Nephron (organoid): ENCODE measurements at regions not wholly inside any gene's neighbourhood (a gene's known extent, or its start where the extent isn't known, plus 50 kb on each side); places are given as distances from the start of the nearest gene placed in this dataset.

Source experiments
- H3K27ac Mint-ChIP-seq, 3 experiments: 2 replicates each; pipeline ENCODE4 v1.8.0; 2020; ENCODE audit warnings: mixed read lengths in 3 of 3, mild to moderate bottlenecking in 2 of 3, moderate library complexity in 1 of 3
- H3K27me3 Mint-ChIP-seq: 2 replicates; pipeline ENCODE4 v1.8.0; 2021; ENCODE audit warnings: low read depth, mild to moderate bottlenecking, moderate library complexity, mixed read lengths
- H3K36me3 Mint-ChIP-seq: 2 replicates; pipeline ENCODE4 v1.8.0; 2020; ENCODE audit warnings: low read depth, mixed read lengths
- H3K4me1 Mint-ChIP-seq: 2 replicates; pipeline ENCODE4 v1.8.0; 2020; ENCODE audit warnings: mixed read lengths
- H3K4me3 Mint-ChIP-seq, 3 experiments: 2 replicates each; pipeline ENCODE4 v1.8.0; 2020; ENCODE audit warnings: mild to moderate bottlenecking in 3 of 3, mixed read lengths in 3 of 3, moderate library complexity in 2 of 3
- H3K9me3 Mint-ChIP-seq: 2 replicates; pipeline ENCODE4 v1.8.0; 2020; ENCODE audit warnings: mixed read lengths
- TF ChIP-seq, protein P1 (sequence below), 3 experiments: fragments of 200-600 bp; sonication (generic); IDR thresholded peaks; one replicate each; pipeline ENCODE4 v1.5.0; 2021; ENCODE audit warnings: antibody characterized with exemption in 3 of 3; ENCODE audit not compliant: unreplicated experiment in 3 of 3

DNA sequence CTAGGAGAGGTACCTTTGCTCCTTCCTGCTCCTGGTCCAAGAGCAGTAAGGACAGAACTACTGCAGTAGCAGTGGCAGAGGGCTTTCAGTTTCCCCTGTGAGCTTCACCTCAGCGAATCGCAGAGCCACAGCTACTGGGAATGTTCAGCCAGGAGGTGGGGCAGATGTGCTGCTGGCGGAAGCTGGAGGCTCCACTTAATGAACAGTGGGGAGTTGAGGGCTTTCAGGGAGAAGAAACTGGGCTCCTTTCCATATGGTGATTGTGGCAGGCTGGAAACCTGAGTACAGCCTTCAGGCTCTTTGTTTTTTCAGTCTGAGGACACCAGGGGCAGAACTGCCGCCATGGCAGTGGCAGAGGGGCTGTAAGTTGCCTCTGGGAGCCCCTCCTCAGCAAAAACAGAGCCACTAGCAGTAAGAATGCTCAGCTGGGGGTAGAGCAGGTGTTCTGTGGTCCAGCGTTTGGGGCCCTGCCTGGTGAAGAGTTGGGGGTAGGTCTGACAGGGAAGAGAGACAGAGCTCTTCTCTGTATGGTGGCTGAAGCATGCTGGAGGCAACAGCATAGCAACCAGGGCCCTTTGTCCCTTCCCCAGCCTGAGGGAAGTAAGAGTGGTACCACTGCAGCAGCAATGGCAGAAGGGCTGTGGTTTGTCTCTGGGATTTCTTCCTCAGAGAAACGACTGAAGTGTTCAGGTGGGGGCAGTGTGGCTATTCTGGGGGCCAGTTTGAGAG lies 106.0 kb upstream of the GRXCR1 start:
- Mint-ChIP-seq H3K4me3 (no peak overlapping the region), H3K36me3 (no peaks in the 10 kb centered on the region), H3K4me1 (no peaks in the 10 kb centered on the region), H3K9me3 (peaks cover 7% of the 10 kb centered on the region), H3K27ac (no peak overlapping the region), H3K27me3 (peaks cover 3% of the 10 kb centered on the region)
- TF ChIP-seq, protein P1, sequence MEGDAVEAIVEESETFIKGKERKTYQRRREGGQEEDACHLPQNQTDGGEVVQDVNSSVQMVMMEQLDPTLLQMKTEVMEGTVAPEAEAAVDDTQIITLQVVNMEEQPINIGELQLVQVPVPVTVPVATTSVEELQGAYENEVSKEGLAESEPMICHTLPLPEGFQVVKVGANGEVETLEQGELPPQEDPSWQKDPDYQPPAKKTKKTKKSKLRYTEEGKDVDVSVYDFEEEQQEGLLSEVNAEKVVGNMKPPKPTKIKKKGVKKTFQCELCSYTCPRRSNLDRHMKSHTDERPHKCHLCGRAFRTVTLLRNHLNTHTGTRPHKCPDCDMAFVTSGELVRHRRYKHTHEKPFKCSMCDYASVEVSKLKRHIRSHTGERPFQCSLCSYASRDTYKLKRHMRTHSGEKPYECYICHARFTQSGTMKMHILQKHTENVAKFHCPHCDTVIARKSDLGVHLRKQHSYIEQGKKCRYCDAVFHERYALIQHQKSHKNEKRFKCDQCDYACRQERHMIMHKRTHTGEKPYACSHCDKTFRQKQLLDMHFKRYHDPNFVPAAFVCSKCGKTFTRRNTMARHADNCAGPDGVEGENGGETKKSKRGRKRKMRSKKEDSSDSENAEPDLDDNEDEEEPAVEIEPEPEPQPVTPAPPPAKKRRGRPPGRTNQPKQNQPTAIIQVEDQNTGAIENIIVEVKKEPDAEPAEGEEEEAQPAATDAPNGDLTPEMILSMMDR (IDR thresholded peaks at IDR 0.05; ENCODE audit: unreplicated experiment in 3 of 3): no peak

DNA sequence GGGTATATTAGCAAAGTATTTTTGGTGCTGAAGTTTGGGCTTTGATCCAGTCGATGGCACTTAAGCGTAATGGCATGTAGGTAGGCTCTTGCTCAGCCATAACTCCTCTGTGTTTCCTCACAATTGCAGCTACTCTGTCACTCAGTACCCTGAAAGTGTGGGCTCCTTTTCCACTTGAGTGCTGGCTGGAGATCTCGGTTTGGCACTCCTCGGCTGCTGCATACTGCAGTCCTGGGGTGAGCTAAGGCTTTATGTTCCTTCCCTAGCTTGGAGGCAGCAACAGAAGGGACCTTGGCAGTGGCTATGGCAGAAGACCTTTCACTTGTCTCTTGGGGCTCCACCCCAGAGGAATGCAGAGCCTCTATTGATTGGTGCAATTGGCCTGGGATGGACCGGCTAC lies 106.7 kb upstream of the GRXCR1 start:
- H3K36me3 Mint-ChIP-seq: no peaks in the 10 kb centered on the region

GRCh38 chr4:42781315-42781714 lies 111.2 kb upstream of the GRXCR1 start:
- Mint-ChIP-seq H3K4me3 (no peak overlapping the region), H3K36me3 (no peaks in the 10 kb centered on the region), H3K9me3 (peaks cover 7% of the 10 kb centered on the region), H3K27me3 (no peaks in the 10 kb centered on the region), H3K27ac (peak overlapping the region in 1 of 3 experiments; percentile 67), H3K4me1 (no peaks in the 10 kb centered on the region)
- TF ChIP-seq, protein P1 (IDR thresholded peaks at IDR 0.05; ENCODE audit: unreplicated experiment in 3 of 3): no peak

More for the DNA sequence above, 106.7 kb upstream of the GRXCR1 start:
- no peak overlapping the region for H3K27ac Mint-ChIP-seq
- peaks cover 7% of the 10 kb centered on the region for H3K9me3 Mint-ChIP-seq
- TF ChIP-seq, protein P1 (IDR thresholded peaks at IDR 0.05; ENCODE audit: unreplicated experiment in 3 of 3): no peak
- no peaks in the 10 kb centered on the region for H3K4me1 Mint-ChIP-seq
- H3K27me3 Mint-ChIP-seq: peaks cover 3% of the 10 kb centered on the region
- H3K4me3 Mint-ChIP-seq: no peak overlapping the region

DNA sequence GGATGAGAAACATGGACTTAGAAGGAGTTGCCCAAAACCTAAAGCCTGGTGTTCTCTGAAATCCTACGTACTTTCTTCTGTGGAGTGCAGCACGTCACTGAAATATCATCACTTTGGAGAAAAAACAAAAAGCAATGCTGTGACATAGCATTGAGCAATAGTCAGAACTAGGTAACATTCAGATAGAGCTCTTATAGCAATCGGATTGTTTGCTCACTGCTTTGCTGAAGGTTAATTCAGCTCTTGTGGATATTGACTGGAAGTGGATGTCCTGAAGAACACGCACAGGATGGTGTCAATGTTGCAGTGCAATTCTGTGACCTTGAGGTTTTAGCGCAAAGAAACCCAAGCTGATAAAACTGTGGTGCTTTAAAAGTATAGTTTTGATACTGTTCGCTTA lies 114.2 kb upstream of the GRXCR1 start:
- TF ChIP-seq, protein P1 (IDR thresholded peaks at IDR 0.05; ENCODE audit: unreplicated experiment in 3 of 3): no peak
- no peak overlapping the region for H3K27ac Mint-ChIP-seq
- H3K36me3 Mint-ChIP-seq: no peaks in the 10 kb centered on the region
- H3K4me1 Mint-ChIP-seq: no peaks in the 10 kb centered on the region
- no peaks in the 10 kb centered on the region for H3K9me3 Mint-ChIP-seq
- no peaks in the 10 kb centered on the region for H3K27me3 Mint-ChIP-seq
- no peak overlapping the region for H3K4me3 Mint-ChIP-seq

DNA sequence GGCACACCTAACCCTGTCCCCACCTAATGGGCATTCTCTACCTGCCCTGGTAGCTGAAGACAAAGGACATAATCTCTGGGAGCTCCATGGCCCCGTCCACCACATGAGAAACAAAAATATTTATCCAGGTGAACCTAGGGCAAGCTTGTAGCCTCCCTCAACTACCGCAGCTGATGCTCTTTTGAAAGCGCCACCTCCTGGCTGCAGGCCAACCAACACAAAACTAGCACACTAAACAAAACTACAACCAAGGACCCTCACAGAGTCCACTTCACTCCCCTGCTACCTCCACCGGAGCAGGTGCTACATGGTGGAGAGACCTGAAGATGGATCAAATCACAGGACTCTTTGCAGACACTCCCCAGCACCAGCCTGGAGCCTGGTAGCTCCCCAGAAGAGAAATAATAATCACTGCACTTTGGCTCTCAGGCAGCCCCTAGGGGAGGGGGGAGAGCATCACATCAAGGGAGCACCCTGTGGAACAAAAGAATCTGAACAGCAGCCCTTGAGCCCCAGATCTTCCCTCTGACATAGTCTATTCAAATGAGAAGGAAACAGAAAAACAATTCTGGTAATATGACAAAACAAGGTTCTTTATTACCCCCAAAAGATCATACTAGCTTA lies 111.3 kb upstream of the ATP8A1 start:
- Mint-ChIP-seq H3K36me3 (no peaks in the 10 kb centered on the region), H3K9me3 (peaks cover 3% of the 10 kb centered on the region), H3K27ac (no peak overlapping the region), H3K4me3 (no peak overlapping the region), H3K4me1 (no peaks in the 10 kb centered on the region), H3K27me3 (no peaks in the 10 kb centered on the region)
- TF ChIP-seq, protein P1 (IDR thresholded peaks at IDR 0.05; ENCODE audit: unreplicated experiment in 3 of 3): no peak

- Mint-ChIP-seq H3K4me1 (no peaks in the 10 kb centered on the region), H3K27me3 (no peaks in the 10 kb centered on the region), H3K27ac (no peak overlapping the region), H3K36me3 (no peaks in the 10 kb centered on the region), H3K9me3 (peaks cover 3% of the 10 kb centered on the region), H3K4me3 (no peak overlapping the region)
- TF ChIP-seq, protein P1 (IDR thresholded peaks at IDR 0.05; ENCODE audit: unreplicated experiment in 3 of 3): no peak
Measured at GRCh38 chr4:42767669-42768068, 110.8 kb upstream of the ATP8A1 start.
